22Rv1 (cell line): ENCODE measurements at regions not wholly inside any gene's neighbourhood (a gene's known extent, or its start where the extent isn't known, plus 50 kb on each side); places are given as distances from the start of the nearest gene placed in this dataset.

ENCODE experiments used
- CTCF ChIP-seq: fragments of 450-650 bp; IDR thresholded peaks from 2 replicates; pipeline ENCODE4 v1.5.1; 2017; ENCODE audit warnings: mild to moderate bottlenecking
- ZFX ChIP-seq: fragments of 450-650 bp; IDR thresholded peaks from 2 replicates; pipeline ENCODE4 v1.6.1; 2017; ENCODE audit warnings: antibody characterized with exemption, borderline replicate concordance

GRCh38 chr14:87097015-87097414, 896.0 kb downstream of the GALC start:
- TF ChIP-seq CTCF (no peak), ZFX (no peak)
